GM23248 (cell line): ENCODE measurements at regions not wholly inside any gene's neighbourhood (a gene's known extent, or its start where the extent isn't known, plus 50 kb on each side); places are given as distances from the start of the nearest gene placed in this dataset.

ENCODE experiments used
- DNase-seq: peaks from one replicate; pipeline ENCODE4 v3.0.0-alpha.2; 2015
- H2AFZ ChIP-seq: fragments of 200-600 bp; sonication (generic); 2 replicates; pipeline ENCODE4 v1.6.1; 2016; ENCODE audit warnings: antibody characterized with exemption
- H3F3A ChIP-seq: fragments of 200-600 bp; sonication (generic); 2 replicates; pipeline ENCODE4 v1.6.1; 2016; ENCODE audit warnings: mild to moderate bottlenecking, antibody characterized with exemption, mixed run types; ENCODE audit not compliant: insufficient read depth
- H3K27ac ChIP-seq: fragments of 200-600 bp; sonication (generic); 2 replicates; pipeline ENCODE4 v1.5.1; 2016; ENCODE audit warnings: mild to moderate bottlenecking
- H3K27me3 ChIP-seq: fragments of 200-600 bp; sonication (generic); replicated peaks from 2 replicates; pipeline ENCODE4 v1.6.1; 2016; ENCODE audit warnings: mild to moderate bottlenecking; ENCODE audit not compliant: insufficient read depth
- H3K36me3 ChIP-seq: fragments of 200-600 bp; sonication (generic); 2 replicates; pipeline ENCODE4 v1.6.1; 2016; ENCODE audit warnings: low read depth, mild to moderate bottlenecking
- H3K4me1 ChIP-seq: fragments of 200-600 bp; sonication (generic); 2 replicates; pipeline ENCODE4 v1.6.1; 2016; ENCODE audit warnings: mild to moderate bottlenecking; ENCODE audit not compliant: insufficient read depth
- H3K4me2 ChIP-seq: fragments of 200-600 bp; sonication (generic); one replicate; pipeline ENCODE4 v1.6.1; 2016; ENCODE audit warnings: mild to moderate bottlenecking; ENCODE audit not compliant: unreplicated experiment
- H3K4me3 ChIP-seq: fragments of 200-600 bp; sonication (generic); 2 replicates; pipeline ENCODE4 v1.5.1; 2016; ENCODE audit warnings: mild to moderate bottlenecking
- H3K79me2 ChIP-seq: fragments of 200-600 bp; sonication (generic); 2 replicates; pipeline ENCODE4 v1.6.1; 2016; ENCODE audit warnings: mild to moderate bottlenecking; ENCODE audit not compliant: insufficient read depth
- H3K9ac ChIP-seq: fragments of 200-600 bp; sonication (generic); 2 replicates; pipeline ENCODE4 v1.6.1; 2016; ENCODE audit warnings: mild to moderate bottlenecking
- H3K9me2 ChIP-seq: fragments of 200-600 bp; sonication (generic); 2 replicates; pipeline ENCODE4 v1.6.1; 2016; ENCODE audit warnings: mixed run types, mild to moderate bottlenecking, moderate library complexity; ENCODE audit not compliant: insufficient read depth
- H3K9me3 ChIP-seq: fragments of 200-600 bp; sonication (generic); one replicate; pipeline ENCODE4 v1.6.1; 2017; ENCODE audit warnings: low read depth
- H4K20me1 ChIP-seq: fragments of 200-600 bp; sonication (generic); 2 replicates; pipeline ENCODE4 v1.6.0; 2016; ENCODE audit not compliant: insufficient read depth
- EZH2 ChIP-seq: fragments of 200-600 bp; sonication (generic); IDR thresholded peaks from 2 replicates; pipeline ENCODE4 v1.6.1; 2018; ENCODE audit warnings: antibody characterized with exemption, mild to moderate bottlenecking; ENCODE audit not compliant: insufficient read depth, poor library complexity, severe bottlenecking
- EZH2phosphoT487 ChIP-seq: fragments of 200-600 bp; sonication (generic); IDR thresholded peaks from 2 replicates; pipeline ENCODE4 v1.6.1; 2018; ENCODE audit warnings: antibody characterized with exemption, moderate library complexity, mild to moderate bottlenecking, low read depth; ENCODE audit not compliant: insufficient read depth
- WGBS, 2 experiments: methylation state at CpG; one replicate each; pipeline ENCODE4 v1.1.6; 2015 to 2017; ENCODE audit warnings: low lambda C conversion rate in 2 of 2, low coverage in 1 of 2; ENCODE audit errors: missing lambda C conversion rate in 2 of 2; 5-methylcytosine and 5-hydroxymethylcytosine counted together
- in situ Hi-C: fragments of 300-500 bp; cut with MboI; formaldehyde crosslinking; loops from 2 replicates; pipeline ENCODE4 v1.15.0; 2020

GRCh38 chr16:86060381-86061317, 161.7 kb downstream of the IRF8 start:
- H3K9me2 ChIP-seq: no peaks in the 10 kb centered on the region

GRCh38 chr16:86061318-86061695, 162.3 kb downstream of the IRF8 start:
- 51% methylated on average over 11 of the region's 11 CpGs for WGBS, 2 experiments
- H3K27me3 ChIP-seq: peaks cover 46% of the 10 kb centered on the region
- TF ChIP-seq EZH2 (no peak), EZH2phosphoT487 (no peak)

More at GRCh38 chr16:86060381-86061317, 161.7 kb downstream of the IRF8 start:
- H4K20me1 ChIP-seq: no peaks in the 10 kb centered on the region
- H3K27ac ChIP-seq: no peak overlapping the region
- no peak overlapping the region for H2AFZ ChIP-seq
- no peaks in the 10 kb centered on the region for H3F3A ChIP-seq
- H3K4me1 ChIP-seq: no peaks in the 10 kb centered on the region
- H3K36me3 ChIP-seq: no peaks in the 10 kb centered on the region
- no peak overlapping the region for H3K4me2 ChIP-seq
- TF ChIP-seq EZH2 (no peak), EZH2phosphoT487 (no peak)
- no peak for DNase-seq
- WGBS, 2 experiments: 53 to 54% methylated on average over 28 of the region's 28 CpGs
- no peak overlapping the region for H3K4me3 ChIP-seq
- H3K9me3 ChIP-seq: no peaks in the 10 kb centered on the region
- peaks cover 46% of the 10 kb centered on the region for H3K27me3 ChIP-seq
- H3K79me2 ChIP-seq: no peaks in the 10 kb centered on the region
- no peak overlapping the region for H3K9ac ChIP-seq
- in situ Hi-C loops: no loop called here

GRCh38 chr16:86061721-86062120, 162.8 kb downstream of the IRF8 start:
- Histone ChIP-seq H3K9me2 (no peaks in the 10 kb centered on the region), H2AFZ (no peak overlapping the region), H3F3A (no peaks in the 10 kb centered on the region), H3K4me2 (no peak overlapping the region), H3K4me3 (no peak overlapping the region), H3K9me3 (no peaks in the 10 kb centered on the region), H3K4me1 (no peaks in the 10 kb centered on the region), H3K79me2 (no peaks in the 10 kb centered on the region), H3K27me3 (peaks cover 42% of the 10 kb centered on the region), H3K9ac (no peak overlapping the region), H4K20me1 (no peaks in the 10 kb centered on the region), H3K36me3 (no peaks in the 10 kb centered on the region), H3K27ac (no peak overlapping the region)
- in situ Hi-C loops: no loop called here
- 13 to 20% methylated on average over 11 of the region's 11 CpGs for WGBS, 2 experiments
- TF ChIP-seq EZH2 (no peak), EZH2phosphoT487 (no peak)
- DNase-seq: no peak

More at GRCh38 chr16:86061318-86061695, 162.3 kb downstream of the IRF8 start:
- no peak overlapping the region for H3K9ac ChIP-seq
- no peaks in the 10 kb centered on the region for H3K79me2 ChIP-seq
- no peaks in the 10 kb centered on the region for H3K9me3 ChIP-seq
- H3K4me3 ChIP-seq: no peak overlapping the region
- H3K27ac ChIP-seq: no peak overlapping the region
- H3F3A ChIP-seq: no peaks in the 10 kb centered on the region
- no peaks in the 10 kb centered on the region for H3K36me3 ChIP-seq
- DNase-seq: no peak
- H3K4me1 ChIP-seq: no peaks in the 10 kb centered on the region
- H2AFZ ChIP-seq: no peak overlapping the region
- in situ Hi-C loops: no loop called here
- H3K4me2 ChIP-seq: no peak overlapping the region
- H3K9me2 ChIP-seq: no peaks in the 10 kb centered on the region
- no peaks in the 10 kb centered on the region for H4K20me1 ChIP-seq

GRCh38 chr16:86062271-86062965, 163.5 kb downstream of the IRF8 start:
- Histone ChIP-seq H3K27ac (no peak overlapping the region), H3K27me3 (peaks cover 35% of the 10 kb centered on the region), H4K20me1 (no peaks in the 10 kb centered on the region), H3K9ac (no peak overlapping the region), H3K79me2 (no peaks in the 10 kb centered on the region), H3K4me1 (no peaks in the 10 kb centered on the region), H3F3A (no peaks in the 10 kb centered on the region), H3K4me2 (no peak overlapping the region), H3K9me3 (no peaks in the 10 kb centered on the region), H3K4me3 (no peak overlapping the region), H3K9me2 (no peaks in the 10 kb centered on the region), H3K36me3 (no peaks in the 10 kb centered on the region), H2AFZ (no peak overlapping the region)
- no peak for DNase-seq
- in situ Hi-C loops: no loop called here
- TF ChIP-seq EZH2phosphoT487 (no peak), EZH2 (no peak)
- WGBS, 2 experiments: 69 to 75% methylated on average over 19 of the region's 19 CpGs
